HEK293 (cell line): ENCODE measurements at regions not wholly inside any gene's neighbourhood (a gene's known extent, or its start where the extent isn't known, plus 50 kb on each side); places are given as distances from the start of the nearest gene placed in this dataset.

ENCODE experiments used
- CTCF ChIA-PET: fragments of 350-600 bp; formaldehyde crosslinking; extraction: SDS; loops from one replicate; lab custom pipeline; 2021; ENCODE audit warnings: antibody characterized with exemption; lab: Yijun Ruan, JAX
- POLR2A ChIA-PET: fragments of 300-600 bp; formaldehyde crosslinking; extraction: SDS; loops from one replicate; lab custom pipeline; 2020; ENCODE audit warnings: antibody characterized with exemption, inconsistent platforms; lab: Yijun Ruan, JAX
- H3K27ac ChIP-seq: fragments of 200-500 bp; sonication (Bioruptor generic); 2 replicates; pipeline ENCODE4 v1.5.1; 2014; ENCODE audit warnings: low read depth, low read length, control low read depth, inconsistent platforms; ENCODE audit errors: extremely low read depth
- H3K36me3 ChIP-seq, 2 experiments: fragments of 200-500 bp in 1 of 2; sonication (Bioruptor generic) in 1 of 2; 1 replicate in 1 of 2; 2 replicates in 1 of 2; pipeline ENCODE4 v1.5.1; 2014 to 2017; ENCODE audit warnings: inconsistent platforms in 2 of 2, low read length in 2 of 2; ENCODE audit not compliant: control insufficient read depth in 2 of 2, insufficient read depth in 1 of 2
- H3K4me1 ChIP-seq: fragments of 200-500 bp; sonication (Bioruptor generic); 2 replicates; pipeline ENCODE4 v1.5.1; 2014; ENCODE audit warnings: mild to moderate bottlenecking, low read length, inconsistent platforms; ENCODE audit not compliant: control insufficient read depth, insufficient read depth
- H3K4me3 ChIP-seq: 2 replicates; pipeline ENCODE4 v1.5.1; 2011; ENCODE audit warnings: low read depth, mild to moderate bottlenecking, control low read depth, low read length, moderate library complexity
- H3K9me3 ChIP-seq: fragments of 200-500 bp; sonication (Bioruptor generic); 2 replicates; pipeline ENCODE4 v1.5.1; 2014; ENCODE audit warnings: low read depth, low read length, inconsistent platforms; ENCODE audit not compliant: control insufficient read depth, insufficient read depth
- ATF2 ChIP-seq: fragments of 450-650 bp; formaldehyde crosslinking; IDR thresholded peaks from 2 replicates; pipeline ENCODE4 v1.5.1; 2016; ENCODE audit warnings: missing biosample characterization, missing genetic modification characterization, low read depth
- HOXC10 ChIP-seq: sonication (generic); formaldehyde crosslinking; IDR thresholded peaks from 2 replicates; pipeline ENCODE4 v1.8.1; 2023; ENCODE audit warnings: mild to moderate bottlenecking, missing genetic modification reagents
- IKZF3 ChIP-seq: fragments of 450-650 bp; IDR thresholded peaks from 2 replicates; pipeline ENCODE4 v1.5.0; 2018; ENCODE audit warnings: missing biosample characterization, mild to moderate bottlenecking, missing genetic modification characterization, moderate library complexity
- KLF10 ChIP-seq: fragments of 450-650 bp; IDR thresholded peaks from 2 replicates; pipeline ENCODE4 v1.5.1; 2018; ENCODE audit warnings: missing biosample characterization, mild to moderate bottlenecking, missing genetic modification characterization
- KLF16 ChIP-seq: fragments of 450-650 bp; formaldehyde crosslinking; IDR thresholded peaks from 2 replicates; pipeline ENCODE4 v1.5.1; 2017; ENCODE audit warnings: missing biosample characterization, missing genetic modification characterization
- TCF7L2 ChIP-seq: IDR thresholded peaks from 2 replicates; pipeline ENCODE4 v1.6.1; 2011; ENCODE audit warnings: low read depth, mild to moderate bottlenecking, inconsistent platforms, low read length, moderate library complexity, borderline replicate concordance
- TRIM28 ChIP-seq: IDR thresholded peaks from 2 replicates; pipeline ENCODE4 v1.6.1; 2011; ENCODE audit warnings: low read length, control low read depth, borderline replicate concordance
- ZBTB1 ChIP-seq: fragments of 450-650 bp; formaldehyde crosslinking; IDR thresholded peaks from 2 replicates; pipeline ENCODE4 v1.5.1; 2016; ENCODE audit warnings: missing biosample characterization, missing genetic modification characterization
- ZBTB10 ChIP-seq: fragments of 450-650 bp; formaldehyde crosslinking; IDR thresholded peaks from 2 replicates; pipeline ENCODE4 v1.5.1; 2016; ENCODE audit warnings: missing biosample characterization, missing genetic modification characterization
- ZBTB17 ChIP-seq: fragments of 450-650 bp; formaldehyde crosslinking; IDR thresholded peaks from 2 replicates; pipeline ENCODE4 v1.5.1; 2016; ENCODE audit warnings: missing biosample characterization, missing genetic modification characterization
- ZNF114 ChIP-seq: fragments of 450-650 bp; formaldehyde crosslinking; IDR thresholded peaks from 2 replicates; pipeline ENCODE4 v1.5.0; 2017; ENCODE audit warnings: missing biosample characterization, missing genetic modification characterization
- ZNF155 ChIP-seq: fragments of 450-650 bp; formaldehyde crosslinking; IDR thresholded peaks from 2 replicates; pipeline ENCODE4 v1.5.1; 2016; ENCODE audit warnings: missing biosample characterization, missing genetic modification characterization
- ZNF16 ChIP-seq: fragments of 450-650 bp; formaldehyde crosslinking; IDR thresholded peaks from 2 replicates; pipeline ENCODE4 v1.5.1; 2016; ENCODE audit warnings: low read depth, missing biosample characterization, missing genetic modification characterization
- ZNF169 ChIP-seq: fragments of 450-650 bp; formaldehyde crosslinking; IDR thresholded peaks from 2 replicates; pipeline ENCODE4 v1.5.1; 2016; ENCODE audit warnings: missing biosample characterization, missing genetic modification characterization
- ZNF174 ChIP-seq: fragments of 450-650 bp; formaldehyde crosslinking; IDR thresholded peaks from 2 replicates; pipeline ENCODE4 v1.5.0; 2017; ENCODE audit warnings: missing biosample characterization, mild to moderate bottlenecking, missing genetic modification characterization
- ZNF202 ChIP-seq: fragments of 450-650 bp; formaldehyde crosslinking; IDR thresholded peaks from 2 replicates; pipeline ENCODE4 v1.5.1; 2016; ENCODE audit warnings: missing biosample characterization, missing genetic modification characterization, borderline replicate concordance
- ZNF221 ChIP-seq: fragments of 450-650 bp; formaldehyde crosslinking; IDR thresholded peaks from 2 replicates; pipeline ENCODE4 v1.5.1; 2017; ENCODE audit warnings: missing biosample characterization, missing genetic modification characterization, borderline replicate concordance
- ZNF26 ChIP-seq: fragments of 450-650 bp; formaldehyde crosslinking; IDR thresholded peaks from 2 replicates; pipeline ENCODE4 v1.5.1; 2016; ENCODE audit warnings: missing biosample characterization, missing genetic modification characterization
- ZNF426 ChIP-seq: fragments of 450-650 bp; formaldehyde crosslinking; IDR thresholded peaks from 2 replicates; pipeline ENCODE4 v1.5.1; 2017; ENCODE audit warnings: missing biosample characterization, missing genetic modification characterization, mild to moderate bottlenecking, inconsistent platforms, moderate library complexity
- ZNF704 ChIP-seq: fragments of 450-650 bp; formaldehyde crosslinking; IDR thresholded peaks from 2 replicates; pipeline ENCODE4 v1.5.1; 2016; ENCODE audit warnings: missing biosample characterization, missing genetic modification characterization
- ZNF707 ChIP-seq: fragments of 450-650 bp; formaldehyde crosslinking; IDR thresholded peaks from 2 replicates; pipeline ENCODE4 v1.5.1; 2016; ENCODE audit warnings: missing biosample characterization, missing genetic modification characterization
- ZNF785 ChIP-seq: fragments of 450-650 bp; formaldehyde crosslinking; IDR thresholded peaks from 2 replicates; pipeline ENCODE4 v1.5.1; 2016; ENCODE audit warnings: missing biosample characterization, missing genetic modification characterization
- ZNF830 ChIP-seq: fragments of 450-650 bp; IDR thresholded peaks from 2 replicates; pipeline ENCODE4 v1.5.0; 2018; ENCODE audit warnings: missing biosample characterization, missing genetic modification characterization, low read depth, mild to moderate bottlenecking, moderate library complexity
- ZXDB ChIP-seq: fragments of 450-650 bp; formaldehyde crosslinking; IDR thresholded peaks from 2 replicates; pipeline ENCODE4 v1.5.1; 2016; ENCODE audit warnings: missing biosample characterization, missing genetic modification characterization
- TF ChIP-seq, protein P1 (sequence below): fragments of 450-650 bp; formaldehyde crosslinking; IDR thresholded peaks from 2 replicates; pipeline ENCODE4 v1.5.1; 2016; ENCODE audit warnings: missing biosample characterization, missing genetic modification characterization
- TF ChIP-seq, protein P2 (sequence below): fragments of 450-650 bp; formaldehyde crosslinking; IDR thresholded peaks from 2 replicates; pipeline ENCODE4 v1.5.1; 2017; ENCODE audit warnings: missing biosample characterization, missing genetic modification characterization

- Histone ChIP-seq H3K36me3 (no peaks in the 10 kb centered on the region), H3K27ac (no peak overlapping the region), H3K4me3 (no peak overlapping the region), H3K4me1 (no peaks in the 10 kb centered on the region), H3K9me3 (no peaks in the 10 kb centered on the region)
- ChIA-PET CTCF (interaction anchor here (1.1 kb wide), 1 partner anchor 23 kb away, joined by 3 read pairs; no protein-coding TSS in a partner anchor), POLR2A (no interaction called here)
- TF ChIP-seq IKZF3 (tag by site-specific recombination) (no peak), ZNF114 (tag by site-specific recombination) (no peak), TRIM28 (no peak), ZNF704 (tag by site-specific recombination) (no peak), ATF2 (tag by site-specific recombination) (no peak), TCF7L2 (no peak), ZNF155 (tag by site-specific recombination) (no peak), ZNF169 (tag by site-specific recombination) (no peak), ZNF785 (tag by site-specific recombination) (no peak), KLF10 (no peak), HOXC10 (CRISPR knock-in tag) (no peak)
- TF ChIP-seq, protein P1, sequence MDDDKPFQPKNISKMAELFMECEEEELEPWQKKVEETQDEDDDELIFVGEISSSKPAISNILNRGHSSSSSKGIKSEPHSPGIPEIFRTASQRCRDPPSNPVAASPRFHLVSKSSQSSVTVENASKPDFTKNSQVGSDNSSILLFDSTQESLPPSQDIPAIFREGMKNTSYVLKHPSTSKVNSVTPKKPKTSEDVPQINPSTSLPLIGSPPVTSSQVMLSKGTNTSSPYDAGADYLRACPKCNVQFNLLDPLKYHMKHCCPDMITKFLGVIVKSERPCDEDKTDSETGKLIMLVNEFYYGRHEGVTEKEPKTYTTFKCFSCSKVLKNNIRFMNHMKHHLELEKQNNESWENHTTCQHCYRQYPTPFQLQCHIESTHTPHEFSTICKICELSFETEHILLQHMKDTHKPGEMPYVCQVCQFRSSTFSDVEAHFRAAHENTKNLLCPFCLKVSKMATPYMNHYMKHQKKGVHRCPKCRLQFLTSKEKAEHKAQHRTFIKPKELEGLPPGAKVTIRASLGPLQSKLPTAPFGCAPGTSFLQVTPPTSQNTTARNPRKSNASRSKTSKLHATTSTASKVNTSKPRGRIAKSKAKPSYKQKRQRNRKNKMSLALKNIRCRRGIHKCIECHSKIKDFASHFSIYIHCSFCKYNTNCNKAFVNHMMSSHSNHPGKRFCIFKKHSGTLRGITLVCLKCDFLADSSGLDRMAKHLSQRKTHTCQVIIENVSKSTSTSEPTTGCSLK (tag by site-specific recombination), result no peak
- TF ChIP-seq, protein P2, sequence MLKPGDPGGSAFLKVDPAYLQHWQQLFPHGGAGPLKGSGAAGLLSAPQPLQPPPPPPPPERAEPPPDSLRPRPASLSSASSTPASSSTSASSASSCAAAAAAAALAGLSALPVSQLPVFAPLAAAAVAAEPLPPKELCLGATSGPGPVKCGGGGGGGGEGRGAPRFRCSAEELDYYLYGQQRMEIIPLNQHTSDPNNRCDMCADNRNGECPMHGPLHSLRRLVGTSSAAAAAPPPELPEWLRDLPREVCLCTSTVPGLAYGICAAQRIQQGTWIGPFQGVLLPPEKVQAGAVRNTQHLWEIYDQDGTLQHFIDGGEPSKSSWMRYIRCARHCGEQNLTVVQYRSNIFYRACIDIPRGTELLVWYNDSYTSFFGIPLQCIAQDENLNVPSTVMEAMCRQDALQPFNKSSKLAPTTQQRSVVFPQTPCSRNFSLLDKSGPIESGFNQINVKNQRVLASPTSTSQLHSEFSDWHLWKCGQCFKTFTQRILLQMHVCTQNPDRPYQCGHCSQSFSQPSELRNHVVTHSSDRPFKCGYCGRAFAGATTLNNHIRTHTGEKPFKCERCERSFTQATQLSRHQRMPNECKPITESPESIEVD (tag by site-specific recombination), result no peak
Measured at GRCh38 chr10:105973902-105974301, 1190.6 kb downstream of the SORCS1 start.

DNA sequence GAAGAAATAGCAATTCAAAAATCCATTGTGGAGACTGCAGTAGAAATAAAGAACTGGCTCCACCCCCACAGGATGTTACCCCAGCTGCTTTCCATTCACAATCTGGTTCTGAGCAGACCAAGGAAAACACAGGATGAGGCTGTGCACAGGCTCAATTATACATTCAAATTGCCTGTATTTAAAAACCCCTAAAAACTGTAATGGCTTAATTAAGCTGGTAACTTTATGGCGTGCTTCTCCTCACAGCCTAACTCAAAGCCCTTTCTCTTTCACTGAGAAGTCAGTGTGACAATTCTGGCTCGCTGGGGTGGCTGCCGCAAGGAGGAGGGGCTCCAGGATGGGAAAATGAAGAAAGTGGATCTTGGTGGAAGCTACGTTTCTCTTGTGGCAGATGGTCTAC, 1191.1 kb downstream of the SORCS1 start:
- no peaks in the 10 kb centered on the region for H3K9me3 ChIP-seq
- H3K36me3 ChIP-seq, result no peaks in the 10 kb centered on the region
- CTCF ChIA-PET, result interaction anchor here (0.6 kb wide), 1 partner anchor 145 kb away, joined by 3 read pairs; no protein-coding TSS in a partner anchor
- H3K4me1 ChIP-seq, result no peaks in the 10 kb centered on the region
- H3K27ac ChIP-seq, result no peak overlapping the region
- POLR2A ChIA-PET, result no interaction called here
- no peak overlapping the region for H3K4me3 ChIP-seq
- no peak for TF ChIP-seq ZNF16 (tag by site-specific recombination)
- TF ChIP-seq ZBTB10 (tag by site-specific recombination), result no peak
- TF ChIP-seq ZNF221, result no peak
- no peak for TF ChIP-seq KLF16 (tag by site-specific recombination)
- TF ChIP-seq ZNF830 (tag by site-specific recombination), result no peak
- TF ChIP-seq ZNF707 (tag by site-specific recombination), result no peak
- TF ChIP-seq ZNF202 (tag by site-specific recombination), result no peak
- no peak for TF ChIP-seq ZBTB1 (tag by site-specific recombination)
- TF ChIP-seq ZNF174, result no peak
- no peak for TF ChIP-seq ZNF26 (tag by site-specific recombination)
- TF ChIP-seq ZBTB17 (tag by site-specific recombination), result no peak
- TF ChIP-seq ZXDB (tag by site-specific recombination), result no peak
- TF ChIP-seq ZNF426 (tag by site-specific recombination), result no peak
